ENCODE measurements at regions not wholly inside any gene's neighbourhood (a gene's known extent, or its start where the extent isn't known, plus 50 kb on each side); places are given as distances from the start of the nearest gene placed in this dataset.
"Not testable (repeated sequence)": the region's sequence is repeated elsewhere in the genome, so short reads cannot be mapped to it uniquely, and the experiment has no call there.

DNA sequence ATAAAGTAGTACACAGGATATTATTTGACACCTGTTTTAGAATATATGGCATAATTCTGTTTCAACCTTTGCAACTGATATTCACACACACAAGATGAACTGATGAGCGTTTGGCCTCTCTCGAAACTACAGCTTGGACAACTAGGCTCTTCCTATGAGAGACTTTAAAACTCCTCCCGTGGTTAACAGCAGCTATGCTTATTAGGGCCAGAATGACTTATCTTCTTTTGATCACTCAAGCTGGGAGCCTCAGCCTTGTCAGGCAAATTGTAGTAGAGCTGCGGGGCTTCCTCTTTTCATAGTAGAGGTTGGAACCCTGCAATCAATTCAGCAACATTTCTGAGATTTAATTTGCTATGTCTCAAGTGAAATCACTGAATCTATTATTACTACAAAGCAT is 381.3 kb upstream of the ANKRD20A1 start:
- TF ChIP-seq, protein P1, sequence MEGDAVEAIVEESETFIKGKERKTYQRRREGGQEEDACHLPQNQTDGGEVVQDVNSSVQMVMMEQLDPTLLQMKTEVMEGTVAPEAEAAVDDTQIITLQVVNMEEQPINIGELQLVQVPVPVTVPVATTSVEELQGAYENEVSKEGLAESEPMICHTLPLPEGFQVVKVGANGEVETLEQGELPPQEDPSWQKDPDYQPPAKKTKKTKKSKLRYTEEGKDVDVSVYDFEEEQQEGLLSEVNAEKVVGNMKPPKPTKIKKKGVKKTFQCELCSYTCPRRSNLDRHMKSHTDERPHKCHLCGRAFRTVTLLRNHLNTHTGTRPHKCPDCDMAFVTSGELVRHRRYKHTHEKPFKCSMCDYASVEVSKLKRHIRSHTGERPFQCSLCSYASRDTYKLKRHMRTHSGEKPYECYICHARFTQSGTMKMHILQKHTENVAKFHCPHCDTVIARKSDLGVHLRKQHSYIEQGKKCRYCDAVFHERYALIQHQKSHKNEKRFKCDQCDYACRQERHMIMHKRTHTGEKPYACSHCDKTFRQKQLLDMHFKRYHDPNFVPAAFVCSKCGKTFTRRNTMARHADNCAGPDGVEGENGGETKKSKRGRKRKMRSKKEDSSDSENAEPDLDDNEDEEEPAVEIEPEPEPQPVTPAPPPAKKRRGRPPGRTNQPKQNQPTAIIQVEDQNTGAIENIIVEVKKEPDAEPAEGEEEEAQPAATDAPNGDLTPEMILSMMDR (IDR thresholded peaks at IDR 0.05 in 2 of 3, conservative IDR thresholded peaks at IDR 0.05 in 1 of 3; ENCODE audit: borderline replicate concordance in 1 of 3, insufficient read depth in 1 of 3, low read depth in 2 of 3, low read length in 2 of 3), result not testable (repeated sequence)
- TF ChIP-seq, protein P2, sequence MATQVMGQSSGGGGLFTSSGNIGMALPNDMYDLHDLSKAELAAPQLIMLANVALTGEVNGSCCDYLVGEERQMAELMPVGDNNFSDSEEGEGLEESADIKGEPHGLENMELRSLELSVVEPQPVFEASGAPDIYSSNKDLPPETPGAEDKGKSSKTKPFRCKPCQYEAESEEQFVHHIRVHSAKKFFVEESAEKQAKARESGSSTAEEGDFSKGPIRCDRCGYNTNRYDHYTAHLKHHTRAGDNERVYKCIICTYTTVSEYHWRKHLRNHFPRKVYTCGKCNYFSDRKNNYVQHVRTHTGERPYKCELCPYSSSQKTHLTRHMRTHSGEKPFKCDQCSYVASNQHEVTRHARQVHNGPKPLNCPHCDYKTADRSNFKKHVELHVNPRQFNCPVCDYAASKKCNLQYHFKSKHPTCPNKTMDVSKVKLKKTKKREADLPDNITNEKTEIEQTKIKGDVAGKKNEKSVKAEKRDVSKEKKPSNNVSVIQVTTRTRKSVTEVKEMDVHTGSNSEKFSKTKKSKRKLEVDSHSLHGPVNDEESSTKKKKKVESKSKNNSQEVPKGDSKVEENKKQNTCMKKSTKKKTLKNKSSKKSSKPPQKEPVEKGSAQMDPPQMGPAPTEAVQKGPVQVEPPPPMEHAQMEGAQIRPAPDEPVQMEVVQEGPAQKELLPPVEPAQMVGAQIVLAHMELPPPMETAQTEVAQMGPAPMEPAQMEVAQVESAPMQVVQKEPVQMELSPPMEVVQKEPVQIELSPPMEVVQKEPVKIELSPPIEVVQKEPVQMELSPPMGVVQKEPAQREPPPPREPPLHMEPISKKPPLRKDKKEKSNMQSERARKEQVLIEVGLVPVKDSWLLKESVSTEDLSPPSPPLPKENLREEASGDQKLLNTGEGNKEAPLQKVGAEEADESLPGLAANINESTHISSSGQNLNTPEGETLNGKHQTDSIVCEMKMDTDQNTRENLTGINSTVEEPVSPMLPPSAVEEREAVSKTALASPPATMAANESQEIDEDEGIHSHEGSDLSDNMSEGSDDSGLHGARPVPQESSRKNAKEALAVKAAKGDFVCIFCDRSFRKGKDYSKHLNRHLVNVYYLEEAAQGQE (IDR thresholded peaks at IDR 0.05; ENCODE audit: low read depth), result not testable (repeated sequence)
- TF ChIP-seq, protein P3, sequence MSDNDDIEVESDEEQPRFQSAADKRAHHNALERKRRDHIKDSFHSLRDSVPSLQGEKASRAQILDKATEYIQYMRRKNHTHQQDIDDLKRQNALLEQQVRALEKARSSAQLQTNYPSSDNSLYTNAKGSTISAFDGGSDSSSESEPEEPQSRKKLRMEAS (IDR thresholded peaks at IDR 0.05), result not testable (repeated sequence)
- TF ChIP-seq EZH2 (IDR thresholded peaks at IDR 0.05); RAD21 (IDR thresholded peaks at IDR 0.05; ENCODE audit: low read depth): not testable (repeated sequence)
- TF ChIP-seq, protein P4, sequence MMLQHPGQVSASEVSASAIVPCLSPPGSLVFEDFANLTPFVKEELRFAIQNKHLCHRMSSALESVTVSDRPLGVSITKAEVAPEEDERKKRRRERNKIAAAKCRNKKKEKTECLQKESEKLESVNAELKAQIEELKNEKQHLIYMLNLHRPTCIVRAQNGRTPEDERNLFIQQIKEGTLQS (IDR thresholded peaks at IDR 0.05), result not testable (repeated sequence)

All from HCT116 (cell line).